Testis (tissue), 2 donors: ENCODE measurements at regions not wholly inside any gene's neighbourhood (a gene's known extent, or its start where the extent isn't known, plus 50 kb on each side); places are given as distances from the start of the nearest gene placed in this dataset.

ENCODE experiments used
- POLR2A ChIP-seq: fragments of 450-650 bp; IDR thresholded peaks from one replicate; pipeline ENCODE4 v1.6.1; 2017; ENCODE audit warnings: antibody characterized with exemption, mild to moderate bottlenecking, moderate library complexity
- TF ChIP-seq, protein P1 (sequence below), 3 experiments: fragments of 450-650 bp in 2 of 3; fragments of 200-600 bp in 1 of 3; sonication (generic) in 1 of 3; IDR thresholded peaks; one replicate each; pipeline ENCODE4 v1.5.1; 2016 to 2019; ENCODE audit warnings: antibody characterized with exemption in 3 of 3, mild to moderate bottlenecking in 2 of 3, moderate library complexity in 1 of 3

DNA sequence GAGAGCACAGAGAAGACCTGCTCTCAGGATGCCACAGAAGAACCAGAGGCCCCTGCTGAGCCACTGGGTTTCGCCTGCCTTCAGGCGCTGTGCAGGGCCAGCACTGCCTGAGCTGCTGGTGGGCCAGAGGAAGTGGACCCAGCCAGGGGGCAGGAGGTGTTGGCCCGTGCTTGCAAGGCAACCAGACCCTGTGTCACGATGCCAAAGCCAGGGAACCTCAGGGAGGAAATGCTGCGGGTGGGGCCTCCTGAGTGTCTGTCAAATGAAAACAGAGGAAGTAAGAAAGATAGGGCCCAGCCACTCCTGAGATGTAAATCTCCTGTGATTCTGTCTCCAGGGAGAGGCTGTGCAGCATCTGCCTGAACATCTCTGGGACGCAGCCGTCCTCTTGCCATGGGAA is 58.1 kb upstream of the ADORA2B start:
- TF ChIP-seq, protein P1, sequence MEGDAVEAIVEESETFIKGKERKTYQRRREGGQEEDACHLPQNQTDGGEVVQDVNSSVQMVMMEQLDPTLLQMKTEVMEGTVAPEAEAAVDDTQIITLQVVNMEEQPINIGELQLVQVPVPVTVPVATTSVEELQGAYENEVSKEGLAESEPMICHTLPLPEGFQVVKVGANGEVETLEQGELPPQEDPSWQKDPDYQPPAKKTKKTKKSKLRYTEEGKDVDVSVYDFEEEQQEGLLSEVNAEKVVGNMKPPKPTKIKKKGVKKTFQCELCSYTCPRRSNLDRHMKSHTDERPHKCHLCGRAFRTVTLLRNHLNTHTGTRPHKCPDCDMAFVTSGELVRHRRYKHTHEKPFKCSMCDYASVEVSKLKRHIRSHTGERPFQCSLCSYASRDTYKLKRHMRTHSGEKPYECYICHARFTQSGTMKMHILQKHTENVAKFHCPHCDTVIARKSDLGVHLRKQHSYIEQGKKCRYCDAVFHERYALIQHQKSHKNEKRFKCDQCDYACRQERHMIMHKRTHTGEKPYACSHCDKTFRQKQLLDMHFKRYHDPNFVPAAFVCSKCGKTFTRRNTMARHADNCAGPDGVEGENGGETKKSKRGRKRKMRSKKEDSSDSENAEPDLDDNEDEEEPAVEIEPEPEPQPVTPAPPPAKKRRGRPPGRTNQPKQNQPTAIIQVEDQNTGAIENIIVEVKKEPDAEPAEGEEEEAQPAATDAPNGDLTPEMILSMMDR (IDR thresholded peaks at IDR 0.05), result no peak
- TF ChIP-seq POLR2A, result no peak
